Endodermal cell (in vitro differentiated cells): ENCODE measurements at regions not wholly inside any gene's neighbourhood (a gene's known extent, or its start where the extent isn't known, plus 50 kb on each side); places are given as distances from the start of the nearest gene placed in this dataset.
A peak's percentile ranks its signal among the peaks of the same experiment; 100 is the strongest.

Experiments
- DNase-seq: peaks from one replicate; pipeline ENCODE4 v3.0.0-alpha.2; 2017
- H3K27ac ChIP-seq: 2 replicates; pipeline ENCODE4 v1.5.1; 2013; ENCODE audit warnings: mild to moderate bottlenecking, low read depth, low read length, moderate library complexity
- H3K27me3 ChIP-seq: 2 replicates; pipeline ENCODE4 v1.6.1; 2013; ENCODE audit warnings: mild to moderate bottlenecking, low read length, moderate library complexity; ENCODE audit not compliant: insufficient read depth, control insufficient read depth, poor library complexity, severe bottlenecking
- H3K36me3 ChIP-seq: 2 replicates; pipeline ENCODE4 v1.7.0; 2013; ENCODE audit warnings: mild to moderate bottlenecking, low read length, moderate library complexity; ENCODE audit not compliant: control insufficient read depth, insufficient read depth
- H3K4me1 ChIP-seq: one replicate; pipeline ENCODE4 v1.7.0; 2013; ENCODE audit warnings: low read length; ENCODE audit not compliant: control insufficient read depth, insufficient read depth
- H3K4me3 ChIP-seq: 2 replicates; pipeline ENCODE4 v1.5.1; 2013; ENCODE audit warnings: mild to moderate bottlenecking, low read length, moderate library complexity
- H3K9ac ChIP-seq: 2 replicates; pipeline ENCODE4 v1.6.1; 2013; ENCODE audit warnings: mild to moderate bottlenecking, low read length, moderate library complexity; ENCODE audit not compliant: poor library complexity, severe bottlenecking; ENCODE audit errors: extremely low read depth
- H3K9me3 ChIP-seq: 2 replicates; pipeline ENCODE4 v1.6.1; 2013; ENCODE audit warnings: mild to moderate bottlenecking, low read length, moderate library complexity; ENCODE audit not compliant: control insufficient read depth
- H3K27ac Mint-ChIP-seq: 2 replicates; pipeline ENCODE4 v1.8.0; 2020; ENCODE audit warnings: mixed read lengths
- H3K27me3 Mint-ChIP-seq: 2 replicates; pipeline ENCODE4 v1.8.0; 2021; ENCODE audit warnings: mild to moderate bottlenecking, mixed read lengths; ENCODE audit not compliant: insufficient read depth
- H3K36me3 Mint-ChIP-seq: 2 replicates; pipeline ENCODE4 v1.8.0; 2020; ENCODE audit warnings: low read depth, mixed read lengths
- H3K4me1 Mint-ChIP-seq: 2 replicates; pipeline ENCODE4 v1.8.0; 2020; ENCODE audit warnings: mixed read lengths
- H3K4me3 Mint-ChIP-seq: 2 replicates; pipeline ENCODE4 v1.8.0; 2020; ENCODE audit warnings: mild to moderate bottlenecking, moderate library complexity, mixed read lengths
- H3K9me3 Mint-ChIP-seq: 2 replicates; pipeline ENCODE4 v1.8.0; 2020; ENCODE audit warnings: mild to moderate bottlenecking, mixed read lengths
- WGBS, 2 experiments: methylation state at CpG; one replicate each; pipeline versions ENCODE4 v1.1.5 to v1.1.7; 2013; ENCODE audit warnings: missing lambda C conversion rate in 2 of 2, mixed read lengths in 1 of 2; ENCODE audit not compliant: insufficient coverage in 1 of 2, insufficient read length in 1 of 2; 5-methylcytosine and 5-hydroxymethylcytosine counted together
- TF ChIP-seq, protein P1 (sequence below): fragments of 200-600 bp; sonication (generic); conservative IDR thresholded peaks from 2 replicates; pipeline ENCODE4 v1.5.0; 2021; ENCODE audit warnings: antibody characterized with exemption, mild to moderate bottlenecking

DNA sequence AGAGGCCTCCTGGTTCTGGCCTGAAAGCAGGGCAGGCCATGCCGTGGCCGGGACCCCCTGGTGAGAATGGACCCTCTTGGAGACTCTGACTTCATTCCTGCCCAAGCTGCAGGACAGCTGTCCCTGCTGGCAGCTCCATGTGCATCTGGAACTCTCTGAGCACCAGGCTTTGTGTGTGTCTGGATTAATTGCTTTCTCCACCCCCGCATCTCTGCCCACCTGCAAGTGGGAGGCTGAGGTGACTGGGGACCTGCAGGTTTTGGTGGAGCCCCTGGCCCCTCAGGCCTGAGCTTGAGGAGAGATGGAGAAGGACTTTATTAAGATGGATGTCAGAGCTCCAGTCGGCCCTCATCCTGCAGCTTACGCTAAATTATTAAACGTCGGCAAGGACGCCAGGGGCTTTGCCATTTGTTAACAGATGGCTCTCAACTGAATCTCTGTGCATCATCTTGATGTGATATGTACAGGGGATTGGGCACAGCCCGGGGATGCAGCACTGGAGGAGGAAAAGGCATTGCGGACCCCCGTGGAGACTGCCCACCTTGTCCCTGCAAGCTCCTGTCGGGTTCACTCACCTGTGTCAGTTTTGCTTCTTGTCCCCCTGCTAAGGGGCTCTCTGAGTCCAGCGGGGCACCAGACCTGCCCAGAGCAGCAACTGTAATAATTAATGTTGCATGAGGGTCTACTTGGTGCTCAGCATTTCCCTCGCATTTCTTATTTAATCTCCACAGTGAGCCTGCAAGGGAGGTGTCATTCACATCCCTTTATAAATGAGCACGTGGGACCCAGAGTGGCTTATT is 154.1 kb upstream of the RPL38 start:
- Mint-ChIP-seq H3K27ac (no peak overlapping the region), H3K36me3 (no peaks in the 10 kb centered on the region), H3K4me3 (no peak overlapping the region), H3K27me3 (peaks cover 6% of the 10 kb centered on the region), H3K9me3 (no peaks in the 10 kb centered on the region), H3K4me1 (peaks cover 9% of the 10 kb centered on the region)
- Histone ChIP-seq H3K27ac (no peak overlapping the region), H3K4me3 (no peak overlapping the region), H3K9me3 (no peaks in the 10 kb centered on the region), H3K9ac (no peak overlapping the region), H3K4me1 (peaks cover 12% of the 10 kb centered on the region), H3K36me3 (no peaks in the 10 kb centered on the region), H3K27me3 (no peaks in the 10 kb centered on the region)
- no peak for DNase-seq
- TF ChIP-seq, protein P1, sequence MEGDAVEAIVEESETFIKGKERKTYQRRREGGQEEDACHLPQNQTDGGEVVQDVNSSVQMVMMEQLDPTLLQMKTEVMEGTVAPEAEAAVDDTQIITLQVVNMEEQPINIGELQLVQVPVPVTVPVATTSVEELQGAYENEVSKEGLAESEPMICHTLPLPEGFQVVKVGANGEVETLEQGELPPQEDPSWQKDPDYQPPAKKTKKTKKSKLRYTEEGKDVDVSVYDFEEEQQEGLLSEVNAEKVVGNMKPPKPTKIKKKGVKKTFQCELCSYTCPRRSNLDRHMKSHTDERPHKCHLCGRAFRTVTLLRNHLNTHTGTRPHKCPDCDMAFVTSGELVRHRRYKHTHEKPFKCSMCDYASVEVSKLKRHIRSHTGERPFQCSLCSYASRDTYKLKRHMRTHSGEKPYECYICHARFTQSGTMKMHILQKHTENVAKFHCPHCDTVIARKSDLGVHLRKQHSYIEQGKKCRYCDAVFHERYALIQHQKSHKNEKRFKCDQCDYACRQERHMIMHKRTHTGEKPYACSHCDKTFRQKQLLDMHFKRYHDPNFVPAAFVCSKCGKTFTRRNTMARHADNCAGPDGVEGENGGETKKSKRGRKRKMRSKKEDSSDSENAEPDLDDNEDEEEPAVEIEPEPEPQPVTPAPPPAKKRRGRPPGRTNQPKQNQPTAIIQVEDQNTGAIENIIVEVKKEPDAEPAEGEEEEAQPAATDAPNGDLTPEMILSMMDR: no peak
- WGBS, 2 experiments: 86 to 92% methylated on average over 8 to 15 of the region's 15 CpGs

DNA sequence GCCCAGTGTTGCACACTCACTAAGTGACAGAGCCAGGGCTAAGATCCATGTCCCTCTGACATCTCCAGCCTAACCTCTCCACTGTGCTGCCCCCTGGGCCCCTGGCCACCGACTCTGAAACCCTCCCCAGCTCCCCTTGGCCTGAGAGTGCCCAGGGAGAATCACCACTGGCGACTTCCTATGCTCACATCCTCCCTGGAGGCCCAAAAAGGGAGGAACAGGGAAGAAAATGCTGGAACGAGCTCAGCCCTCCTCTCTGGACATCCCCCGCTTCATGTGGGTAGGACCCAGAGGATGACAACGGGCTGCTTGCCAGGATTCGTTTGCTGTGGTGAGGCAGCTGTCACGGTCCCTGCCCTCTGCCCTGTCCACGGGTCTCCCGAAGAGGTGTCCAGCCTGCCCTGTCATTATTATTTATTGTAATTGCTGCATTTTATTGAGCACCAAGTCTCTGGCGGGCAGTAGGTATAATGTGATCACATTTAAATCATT is 153.5 kb upstream of the RPL38 start:
- WGBS, 2 experiments: 88 to 90% methylated on average over 4 to 10 of the region's 10 CpGs
- TF ChIP-seq, protein P1: no peak
- Mint-ChIP-seq H3K9me3 (no peaks in the 10 kb centered on the region), H3K27me3 (peaks cover 6% of the 10 kb centered on the region), H3K27ac (no peak overlapping the region), H3K36me3 (no peaks in the 10 kb centered on the region), H3K4me1 (peaks cover 9% of the 10 kb centered on the region), H3K4me3 (no peak overlapping the region)
- Histone ChIP-seq H3K27me3 (no peaks in the 10 kb centered on the region), H3K9ac (no peak overlapping the region), H3K27ac (no peak overlapping the region), H3K4me3 (no peak overlapping the region), H3K9me3 (no peaks in the 10 kb centered on the region), H3K36me3 (no peaks in the 10 kb centered on the region), H3K4me1 (peaks cover 13% of the 10 kb centered on the region)
- DNase-seq: no peak

DNA sequence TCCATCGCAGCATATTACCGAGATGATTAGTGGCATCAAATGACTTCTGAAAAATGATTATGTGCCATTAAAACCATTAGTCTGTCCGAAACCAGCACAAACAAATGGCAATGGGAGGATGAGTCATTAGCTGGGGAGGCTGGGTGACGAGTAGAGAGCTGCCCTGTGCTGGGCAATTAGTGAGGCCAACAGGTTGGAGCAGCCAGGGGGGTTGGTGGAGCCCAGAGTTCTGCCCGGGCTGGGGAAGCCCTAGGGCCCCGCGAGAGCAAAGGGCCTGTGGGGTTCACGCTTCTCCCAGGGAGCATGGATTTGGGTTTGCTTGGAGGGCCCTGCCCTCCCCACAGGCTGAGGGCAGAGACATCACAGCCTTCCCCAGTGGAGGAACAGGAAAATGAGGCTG is 152.1 kb upstream of the RPL38 start:
- Histone ChIP-seq H3K9me3 (no peaks in the 10 kb centered on the region), H3K27ac (no peak overlapping the region), H3K4me1 (peaks cover 13% of the 10 kb centered on the region), H3K27me3 (no peaks in the 10 kb centered on the region), H3K9ac (no peak overlapping the region), H3K36me3 (no peaks in the 10 kb centered on the region), H3K4me3 (no peak overlapping the region)
- Mint-ChIP-seq H3K27me3 (peaks cover 4% of the 10 kb centered on the region), H3K9me3 (no peaks in the 10 kb centered on the region), H3K36me3 (no peaks in the 10 kb centered on the region), H3K4me1 (peaks cover 15% of the 10 kb centered on the region), H3K4me3 (no peak overlapping the region), H3K27ac (no peak overlapping the region)
- TF ChIP-seq, protein P1: no peak
- 89 to 95% methylated on average over 5 to 8 of the region's 8 CpGs for WGBS, 2 experiments
- peak; percentile 45 for DNase-seq
